ENCODE measurements at regions not wholly inside any gene's neighbourhood (a gene's known extent, or its start where the extent isn't known, plus 50 kb on each side); places are given as distances from the start of the nearest gene placed in this dataset.

DNA sequence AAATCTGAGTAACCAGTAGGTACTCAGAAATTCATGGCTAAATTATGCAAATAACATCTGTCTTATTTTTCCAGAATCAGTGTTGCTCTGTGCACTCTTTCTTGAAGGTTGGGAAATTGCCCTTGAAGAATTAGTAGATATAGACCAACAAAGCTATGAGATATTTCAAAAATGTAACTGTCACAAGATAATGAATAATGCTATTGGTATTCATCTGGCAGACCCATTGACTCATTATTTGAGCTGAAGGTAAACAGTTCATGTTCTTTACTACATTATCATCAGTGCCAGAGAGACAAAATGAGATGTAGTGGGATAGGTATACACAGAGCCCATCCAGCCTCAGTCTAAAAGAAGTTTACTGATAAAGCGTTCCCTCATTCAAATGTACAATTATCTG lies 274.7 kb downstream of the CASP12 start:
- ATAC-seq (ENCODE audit: insufficient read depth, low read depth) = no peak
- no peaks in the 10 kb centered on the region for H4K20me1 ChIP-seq (ENCODE audit: insufficient read depth, low read length)

DNA sequence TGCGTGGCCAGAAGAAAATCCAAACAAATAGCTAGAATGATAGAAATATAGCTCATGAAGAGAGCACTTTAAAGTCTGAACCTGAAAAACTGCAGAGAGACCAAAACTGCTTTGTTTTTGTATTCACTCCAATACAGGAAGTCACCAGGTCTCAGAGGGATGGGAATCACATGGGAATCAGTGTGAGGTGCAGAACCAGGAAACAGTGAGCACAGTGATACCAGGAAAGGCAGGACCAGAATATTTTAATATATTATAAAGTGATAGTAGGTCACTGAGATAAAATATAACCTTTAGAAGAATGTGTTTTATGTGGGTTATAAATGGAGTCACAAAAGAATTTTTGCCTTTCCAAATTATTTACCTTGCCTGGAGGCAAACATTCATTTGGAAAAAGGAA lies 277.3 kb downstream of the CASP12 start:
- no peaks in the 10 kb centered on the region for H3K9me3 ChIP-seq (ENCODE audit: insufficient read depth, low read length, severe bottlenecking)
- no peaks in the 10 kb centered on the region for H3K36me3 ChIP-seq (ENCODE audit: insufficient read depth, low read length)
- peak overlapping the region; percentile 61 for H2AFZ ChIP-seq (ENCODE audit: low read depth, low read length)
- H3K79me2 ChIP-seq (ENCODE audit: insufficient read depth, low read length) = no peaks in the 10 kb centered on the region
- no peak overlapping the region for H3K4me2 ChIP-seq (ENCODE audit: insufficient read depth, low read length)
- no peaks in the 10 kb centered on the region for H4K20me1 ChIP-seq (ENCODE audit: insufficient read depth, low read length)
- H3K27me3 ChIP-seq (ENCODE audit: insufficient read depth, low read length, poor library complexity) = no peaks in the 10 kb centered on the region
- DNase-seq (no peak), ATAC-seq (ENCODE audit: insufficient read depth, low read depth) (no peak)
- H3K4me3 ChIP-seq (ENCODE audit: low read depth in 1 of 2, low read length in 2 of 2) = no peak overlapping the region
- peaks cover 5% of the 10 kb centered on the region for H3K4me1 ChIP-seq (ENCODE audit: insufficient read depth, low read length)
- H3K27ac ChIP-seq (ENCODE audit: low read length) = no peak overlapping the region
- no peak for TF ChIP-seq EZH2 (IDR thresholded peaks at IDR 0.05; ENCODE audit: borderline replicate concordance, low read depth, low read length, severe bottlenecking)
- TF ChIP-seq, protein P1, sequence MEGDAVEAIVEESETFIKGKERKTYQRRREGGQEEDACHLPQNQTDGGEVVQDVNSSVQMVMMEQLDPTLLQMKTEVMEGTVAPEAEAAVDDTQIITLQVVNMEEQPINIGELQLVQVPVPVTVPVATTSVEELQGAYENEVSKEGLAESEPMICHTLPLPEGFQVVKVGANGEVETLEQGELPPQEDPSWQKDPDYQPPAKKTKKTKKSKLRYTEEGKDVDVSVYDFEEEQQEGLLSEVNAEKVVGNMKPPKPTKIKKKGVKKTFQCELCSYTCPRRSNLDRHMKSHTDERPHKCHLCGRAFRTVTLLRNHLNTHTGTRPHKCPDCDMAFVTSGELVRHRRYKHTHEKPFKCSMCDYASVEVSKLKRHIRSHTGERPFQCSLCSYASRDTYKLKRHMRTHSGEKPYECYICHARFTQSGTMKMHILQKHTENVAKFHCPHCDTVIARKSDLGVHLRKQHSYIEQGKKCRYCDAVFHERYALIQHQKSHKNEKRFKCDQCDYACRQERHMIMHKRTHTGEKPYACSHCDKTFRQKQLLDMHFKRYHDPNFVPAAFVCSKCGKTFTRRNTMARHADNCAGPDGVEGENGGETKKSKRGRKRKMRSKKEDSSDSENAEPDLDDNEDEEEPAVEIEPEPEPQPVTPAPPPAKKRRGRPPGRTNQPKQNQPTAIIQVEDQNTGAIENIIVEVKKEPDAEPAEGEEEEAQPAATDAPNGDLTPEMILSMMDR (IDR thresholded peaks at IDR 0.05; ENCODE audit: borderline replicate concordance, extremely low read depth, low read length, poor library complexity, severe bottlenecking) = no peak
- no peak overlapping the region for H3K9ac ChIP-seq (ENCODE audit: low read depth, low read length)

More for the DNA sequence above, 274.7 kb downstream of the CASP12 start:
- Histone ChIP-seq H3K4me2 (ENCODE audit: insufficient read depth, low read length) (no peak overlapping the region), H3K9me3 (ENCODE audit: insufficient read depth, low read length, severe bottlenecking) (no peaks in the 10 kb centered on the region), H3K79me2 (ENCODE audit: insufficient read depth, low read length) (no peaks in the 10 kb centered on the region), H3K27me3 (ENCODE audit: insufficient read depth, low read length, poor library complexity) (no peaks in the 10 kb centered on the region), H3K4me1 (ENCODE audit: insufficient read depth, low read length) (peaks cover 5% of the 10 kb centered on the region), H2AFZ (ENCODE audit: low read depth, low read length) (no peak overlapping the region), H3K27ac (ENCODE audit: low read length) (no peak overlapping the region), H3K9ac (ENCODE audit: low read depth, low read length) (no peak overlapping the region), H3K4me3 (ENCODE audit: low read depth in 1 of 2, low read length in 2 of 2) (no peak overlapping the region), H3K36me3 (ENCODE audit: insufficient read depth, low read length) (no peaks in the 10 kb centered on the region)
- no peak for DNase-seq
- TF ChIP-seq, protein P1 (IDR thresholded peaks at IDR 0.05; ENCODE audit: borderline replicate concordance, extremely low read depth, low read length, poor library complexity, severe bottlenecking) = no peak
- TF ChIP-seq EZH2 (IDR thresholded peaks at IDR 0.05; ENCODE audit: borderline replicate concordance, low read depth, low read length, severe bottlenecking) = no peak

DNA sequence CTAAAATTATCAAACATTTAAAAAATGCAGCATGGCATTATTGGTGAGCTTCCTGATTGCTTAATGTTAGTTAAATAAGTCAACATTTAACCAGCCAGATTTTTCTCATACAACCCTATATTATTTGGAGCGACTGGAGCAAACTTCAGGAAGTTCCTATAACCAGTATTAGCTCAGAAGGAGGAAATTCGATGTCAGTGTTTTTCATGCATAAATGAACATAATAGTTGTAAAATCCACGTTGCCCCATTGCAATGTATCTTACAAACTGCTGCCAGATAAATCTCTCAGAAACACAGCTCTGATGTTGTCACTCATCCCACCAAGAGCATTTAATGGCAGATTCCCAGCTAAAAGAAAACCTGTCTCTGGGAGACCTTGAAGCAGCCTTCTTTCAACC lies 278.5 kb downstream of the CASP12 start:
- ATAC-seq (ENCODE audit: insufficient read depth, low read depth) (no peak), DNase-seq (no peak)
- Histone ChIP-seq H3K27ac (ENCODE audit: low read length) (no peak overlapping the region), H3K27me3 (ENCODE audit: insufficient read depth, low read length, poor library complexity) (no peaks in the 10 kb centered on the region), H3K79me2 (ENCODE audit: insufficient read depth, low read length) (no peaks in the 10 kb centered on the region), H4K20me1 (ENCODE audit: insufficient read depth, low read length) (no peaks in the 10 kb centered on the region), H3K9me3 (ENCODE audit: insufficient read depth, low read length, severe bottlenecking) (no peaks in the 10 kb centered on the region), H3K4me2 (ENCODE audit: insufficient read depth, low read length) (no peak overlapping the region), H3K4me1 (ENCODE audit: insufficient read depth, low read length) (peaks cover 5% of the 10 kb centered on the region), H2AFZ (ENCODE audit: low read depth, low read length) (0 out of 2 replicates have a peak overlapping the region, but pooled peaks have one; percentile 58), H3K9ac (ENCODE audit: low read depth, low read length) (no peak overlapping the region), H3K4me3 (ENCODE audit: low read depth in 1 of 2, low read length in 2 of 2) (no peak overlapping the region), H3K36me3 (ENCODE audit: insufficient read depth, low read length) (no peaks in the 10 kb centered on the region)
- TF ChIP-seq, protein P1 (IDR thresholded peaks at IDR 0.05; ENCODE audit: borderline replicate concordance, extremely low read depth, low read length, poor library complexity, severe bottlenecking) = no peak
- TF ChIP-seq EZH2 (IDR thresholded peaks at IDR 0.05; ENCODE audit: borderline replicate concordance, low read depth, low read length, severe bottlenecking) = no peak

DNA sequence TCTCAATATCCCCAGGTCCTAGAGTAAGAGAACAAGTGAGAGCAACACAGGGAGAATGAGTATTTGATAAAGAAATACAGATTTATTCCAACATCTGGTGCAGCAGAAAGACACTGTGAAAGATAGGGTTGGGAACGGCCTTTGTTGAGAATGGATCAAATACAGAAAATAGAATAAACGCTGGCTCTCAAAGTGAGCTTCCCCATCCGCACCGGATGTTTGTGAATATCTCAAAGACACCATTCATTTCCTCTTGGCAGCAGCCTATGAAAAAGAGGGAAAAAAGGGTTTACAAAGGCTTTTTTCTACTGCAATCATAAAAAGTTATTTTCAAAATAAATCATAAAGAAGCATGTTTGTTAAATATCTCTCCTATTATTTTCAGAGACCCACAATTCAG lies 279.3 kb downstream of the CASP12 start:
- Histone ChIP-seq H3K4me2 (ENCODE audit: insufficient read depth, low read length) (no peak overlapping the region), H4K20me1 (ENCODE audit: insufficient read depth, low read length) (no peaks in the 10 kb centered on the region), H3K9me3 (ENCODE audit: insufficient read depth, low read length, severe bottlenecking) (no peaks in the 10 kb centered on the region), H3K4me1 (ENCODE audit: insufficient read depth, low read length) (peaks cover 5% of the 10 kb centered on the region), H3K4me3 (ENCODE audit: low read depth in 1 of 2, low read length in 2 of 2) (no peak overlapping the region), H3K9ac (ENCODE audit: low read depth, low read length) (no peak overlapping the region), H3K36me3 (ENCODE audit: insufficient read depth, low read length) (no peaks in the 10 kb centered on the region), H3K27ac (ENCODE audit: low read length) (no peak overlapping the region), H2AFZ (ENCODE audit: low read depth, low read length) (no peak overlapping the region), H3K27me3 (ENCODE audit: insufficient read depth, low read length, poor library complexity) (no peaks in the 10 kb centered on the region), H3K79me2 (ENCODE audit: insufficient read depth, low read length) (no peaks in the 10 kb centered on the region)
- DNase-seq = no peak
- ATAC-seq (ENCODE audit: insufficient read depth, low read depth) = no peak
- TF ChIP-seq EZH2 (IDR thresholded peaks at IDR 0.05; ENCODE audit: borderline replicate concordance, low read depth, low read length, severe bottlenecking) = no peak
- TF ChIP-seq, protein P1 (IDR thresholded peaks at IDR 0.05; ENCODE audit: borderline replicate concordance, extremely low read depth, low read length, poor library complexity, severe bottlenecking) = no peak

Measured in DND-41 (cell line).